ENCODE measurements at regions not wholly inside any gene's neighbourhood (a gene's known extent, or its start where the extent isn't known, plus 50 kb on each side); places are given as distances from the start of the nearest gene placed in this dataset.

DNA sequence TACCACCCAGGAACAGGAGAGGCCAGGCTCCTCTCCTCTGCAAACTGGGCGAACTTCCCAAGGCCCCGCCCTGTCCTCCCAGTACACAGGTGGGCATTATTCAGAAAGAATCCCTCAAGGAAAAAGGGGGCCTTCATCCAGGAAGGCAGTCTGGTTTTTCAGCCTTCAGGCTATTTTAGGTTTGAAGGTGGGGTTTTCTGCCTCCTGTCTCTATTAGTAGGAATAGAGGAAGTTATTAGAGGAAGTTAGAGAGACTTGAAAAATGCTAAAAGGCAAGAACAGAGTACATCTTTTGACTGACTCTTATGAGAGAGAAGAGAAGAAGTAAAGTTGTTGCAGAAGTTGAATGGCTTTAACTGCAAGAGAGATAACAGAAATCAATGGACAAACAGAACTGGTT, 250.9 kb upstream of the SORCS1 start:
- TF ChIP-seq, protein P1, sequence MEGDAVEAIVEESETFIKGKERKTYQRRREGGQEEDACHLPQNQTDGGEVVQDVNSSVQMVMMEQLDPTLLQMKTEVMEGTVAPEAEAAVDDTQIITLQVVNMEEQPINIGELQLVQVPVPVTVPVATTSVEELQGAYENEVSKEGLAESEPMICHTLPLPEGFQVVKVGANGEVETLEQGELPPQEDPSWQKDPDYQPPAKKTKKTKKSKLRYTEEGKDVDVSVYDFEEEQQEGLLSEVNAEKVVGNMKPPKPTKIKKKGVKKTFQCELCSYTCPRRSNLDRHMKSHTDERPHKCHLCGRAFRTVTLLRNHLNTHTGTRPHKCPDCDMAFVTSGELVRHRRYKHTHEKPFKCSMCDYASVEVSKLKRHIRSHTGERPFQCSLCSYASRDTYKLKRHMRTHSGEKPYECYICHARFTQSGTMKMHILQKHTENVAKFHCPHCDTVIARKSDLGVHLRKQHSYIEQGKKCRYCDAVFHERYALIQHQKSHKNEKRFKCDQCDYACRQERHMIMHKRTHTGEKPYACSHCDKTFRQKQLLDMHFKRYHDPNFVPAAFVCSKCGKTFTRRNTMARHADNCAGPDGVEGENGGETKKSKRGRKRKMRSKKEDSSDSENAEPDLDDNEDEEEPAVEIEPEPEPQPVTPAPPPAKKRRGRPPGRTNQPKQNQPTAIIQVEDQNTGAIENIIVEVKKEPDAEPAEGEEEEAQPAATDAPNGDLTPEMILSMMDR (IDR thresholded peaks at IDR 0.05) = no peak
- no peak for TF ChIP-seq POLR2A (IDR thresholded peaks at IDR 0.05)

Data from heart left ventricle (tissue), 13 donors.